Osteoblast (primary cell): ENCODE measurements at regions not wholly inside any gene's neighbourhood (a gene's known extent, or its start where the extent isn't known, plus 50 kb on each side); places are given as distances from the start of the nearest gene placed in this dataset.
"Not testable (repeated sequence)": the region's sequence is repeated elsewhere in the genome, so short reads cannot be mapped to it uniquely, and the experiment has no call there.

Experiments used
- DNase-seq: peaks from one replicate; pipeline ENCODE4 v3.0.0; 2011; ENCODE audit warnings: low spot score, mixed read lengths; ENCODE audit not compliant: insufficient read length; ENCODE audit errors: missing footprints
- H2AFZ ChIP-seq: 2 replicates; pipeline ENCODE4 v1.6.0; 2011; ENCODE audit warnings: mild to moderate bottlenecking, low read length
- H3K27ac ChIP-seq: 2 replicates; pipeline ENCODE4 v1.5.1; 2011; ENCODE audit warnings: mild to moderate bottlenecking, low read depth, low read length, moderate library complexity
- H3K27me3 ChIP-seq: 2 replicates; pipeline ENCODE4 v1.6.0; 2012; ENCODE audit warnings: mild to moderate bottlenecking, control low read depth, inconsistent platforms, low read length, moderate library complexity; ENCODE audit not compliant: insufficient read depth
- H3K36me3 ChIP-seq: 2 replicates; pipeline ENCODE4 v1.5.1; 2011; ENCODE audit warnings: mild to moderate bottlenecking, low read length, control low read depth, moderate library complexity; ENCODE audit not compliant: insufficient read depth
- H3K4me1 ChIP-seq: 2 replicates; pipeline ENCODE4 v1.5.1; 2011; ENCODE audit warnings: mild to moderate bottlenecking, low read length, control low read depth, moderate library complexity; ENCODE audit not compliant: insufficient read depth
- H3K4me2 ChIP-seq: 2 replicates; pipeline ENCODE4 v1.6.0; 2011; ENCODE audit warnings: mild to moderate bottlenecking, low read length; ENCODE audit not compliant: insufficient read depth
- H3K4me3 ChIP-seq: fragments of 200-600 bp; sonication (generic); 3 replicates; pipeline ENCODE4 v1.5.1; 2012; ENCODE audit warnings: mild to moderate bottlenecking, low read length, inconsistent platforms; ENCODE audit not compliant: insufficient read depth
- H3K79me2 ChIP-seq: 2 replicates; pipeline ENCODE4 v1.6.0; 2012; ENCODE audit warnings: mild to moderate bottlenecking, low read length, control low read depth, inconsistent platforms; ENCODE audit not compliant: insufficient read depth
- H3K9me3 ChIP-seq: 2 replicates; pipeline ENCODE4 v1.5.1; 2011; ENCODE audit warnings: low read depth, low read length, control low read depth
- H4K20me1 ChIP-seq: 2 replicates; pipeline ENCODE4 v1.6.0; 2012; ENCODE audit warnings: mild to moderate bottlenecking, low read length, control low read depth; ENCODE audit not compliant: insufficient read depth
- TF ChIP-seq, protein P1 (sequence below): IDR thresholded peaks from 2 replicates; pipeline ENCODE4 v1.5.1; 2011; ENCODE audit warnings: mild to moderate bottlenecking, low read depth, low read length, moderate library complexity; ENCODE audit errors: extremely low read depth

DNA sequence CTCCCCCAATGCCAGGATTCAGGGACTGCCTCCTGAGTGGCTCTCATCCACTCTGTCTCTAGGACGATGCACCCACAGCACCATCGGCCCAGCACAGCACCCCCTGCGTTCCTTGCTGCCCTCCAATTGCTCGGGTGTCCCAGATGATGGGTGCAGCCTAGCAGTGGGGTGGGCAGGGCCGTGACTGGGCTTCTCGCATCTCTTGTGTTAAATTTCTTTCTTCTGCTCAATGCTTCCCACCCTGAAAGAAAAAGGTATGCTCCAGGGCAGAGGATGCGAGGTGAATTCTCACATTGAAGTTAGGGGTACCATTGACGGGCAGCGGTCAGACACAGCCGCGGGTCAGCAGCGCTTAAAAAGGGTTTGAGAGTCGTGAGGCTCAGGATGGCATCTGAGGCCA, 232.4 kb upstream of the SGCG start:
- TF ChIP-seq, protein P1, sequence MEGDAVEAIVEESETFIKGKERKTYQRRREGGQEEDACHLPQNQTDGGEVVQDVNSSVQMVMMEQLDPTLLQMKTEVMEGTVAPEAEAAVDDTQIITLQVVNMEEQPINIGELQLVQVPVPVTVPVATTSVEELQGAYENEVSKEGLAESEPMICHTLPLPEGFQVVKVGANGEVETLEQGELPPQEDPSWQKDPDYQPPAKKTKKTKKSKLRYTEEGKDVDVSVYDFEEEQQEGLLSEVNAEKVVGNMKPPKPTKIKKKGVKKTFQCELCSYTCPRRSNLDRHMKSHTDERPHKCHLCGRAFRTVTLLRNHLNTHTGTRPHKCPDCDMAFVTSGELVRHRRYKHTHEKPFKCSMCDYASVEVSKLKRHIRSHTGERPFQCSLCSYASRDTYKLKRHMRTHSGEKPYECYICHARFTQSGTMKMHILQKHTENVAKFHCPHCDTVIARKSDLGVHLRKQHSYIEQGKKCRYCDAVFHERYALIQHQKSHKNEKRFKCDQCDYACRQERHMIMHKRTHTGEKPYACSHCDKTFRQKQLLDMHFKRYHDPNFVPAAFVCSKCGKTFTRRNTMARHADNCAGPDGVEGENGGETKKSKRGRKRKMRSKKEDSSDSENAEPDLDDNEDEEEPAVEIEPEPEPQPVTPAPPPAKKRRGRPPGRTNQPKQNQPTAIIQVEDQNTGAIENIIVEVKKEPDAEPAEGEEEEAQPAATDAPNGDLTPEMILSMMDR, result no peak

DNA sequence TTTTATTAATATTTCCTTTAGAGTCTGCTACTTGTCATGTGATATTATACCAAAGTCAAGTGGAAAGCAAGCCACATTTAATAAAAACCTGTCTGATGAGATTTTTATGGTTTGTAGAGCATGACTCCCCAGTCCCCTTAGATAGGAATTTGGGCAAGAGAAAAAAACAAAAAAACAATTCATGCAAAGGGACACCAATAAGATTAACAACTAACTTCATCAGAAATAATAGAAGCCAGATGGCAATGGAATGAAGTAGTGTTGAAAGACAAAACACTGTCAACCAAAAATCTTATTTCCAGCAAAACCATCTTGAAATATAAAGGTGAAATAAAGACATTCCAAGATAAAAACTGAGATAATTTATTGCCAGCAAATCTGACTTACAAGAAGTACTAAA, 228.8 kb upstream of the SGCG start:
- DNase-seq, H3K27ac ChIP-seq, H3K4me3 ChIP-seq, H3K4me1 ChIP-seq, H3K9me3 ChIP-seq, H3K27me3 ChIP-seq, H2AFZ ChIP-seq, H3K79me2 ChIP-seq, H3K4me2 ChIP-seq, H3K36me3 ChIP-seq, H4K20me1 ChIP-seq: not testable (repeated sequence)

More for the DNA sequence above, 232.4 kb upstream of the SGCG start:
- no peaks in the 10 kb centered on the region for H3K27me3 ChIP-seq
- no peak for DNase-seq
- H3K9me3 ChIP-seq, result no peaks in the 10 kb centered on the region
- no peak overlapping the region for H3K27ac ChIP-seq
- H3K4me3 ChIP-seq, result no peak overlapping the region
- H2AFZ ChIP-seq, result no peak overlapping the region
- H3K4me1 ChIP-seq, result no peaks in the 10 kb centered on the region
- H4K20me1 ChIP-seq, result no peaks in the 10 kb centered on the region
- H3K4me2 ChIP-seq, result no peak overlapping the region
- H3K79me2 ChIP-seq, result no peaks in the 10 kb centered on the region
- no peaks in the 10 kb centered on the region for H3K36me3 ChIP-seq

DNA sequence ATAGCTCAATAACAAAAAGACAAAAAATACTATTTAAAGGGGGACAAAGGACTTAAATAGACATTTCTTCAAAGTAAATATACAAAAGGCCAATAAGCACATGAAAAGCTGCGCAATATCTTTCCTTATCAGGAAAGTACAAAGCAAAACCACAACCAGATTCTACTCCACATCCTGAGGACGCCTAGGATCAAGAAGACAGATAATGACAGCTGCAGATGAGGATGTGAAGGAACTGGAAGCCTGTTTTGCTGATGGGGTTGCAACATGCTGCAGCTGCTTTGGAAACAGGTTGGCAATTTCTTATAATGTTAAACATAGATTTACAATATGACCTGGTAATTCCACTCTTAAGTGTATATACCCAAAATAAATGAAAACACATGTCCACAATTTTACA, 225.6 kb upstream of the SGCG start:
- not testable (repeated sequence) for H3K4me3 ChIP-seq, H3K27ac ChIP-seq, DNase-seq, H3K79me2 ChIP-seq, H2AFZ ChIP-seq, H3K4me1 ChIP-seq, H4K20me1 ChIP-seq, H3K36me3 ChIP-seq, H3K4me2 ChIP-seq, H3K9me3 ChIP-seq, H3K27me3 ChIP-seq

DNA sequence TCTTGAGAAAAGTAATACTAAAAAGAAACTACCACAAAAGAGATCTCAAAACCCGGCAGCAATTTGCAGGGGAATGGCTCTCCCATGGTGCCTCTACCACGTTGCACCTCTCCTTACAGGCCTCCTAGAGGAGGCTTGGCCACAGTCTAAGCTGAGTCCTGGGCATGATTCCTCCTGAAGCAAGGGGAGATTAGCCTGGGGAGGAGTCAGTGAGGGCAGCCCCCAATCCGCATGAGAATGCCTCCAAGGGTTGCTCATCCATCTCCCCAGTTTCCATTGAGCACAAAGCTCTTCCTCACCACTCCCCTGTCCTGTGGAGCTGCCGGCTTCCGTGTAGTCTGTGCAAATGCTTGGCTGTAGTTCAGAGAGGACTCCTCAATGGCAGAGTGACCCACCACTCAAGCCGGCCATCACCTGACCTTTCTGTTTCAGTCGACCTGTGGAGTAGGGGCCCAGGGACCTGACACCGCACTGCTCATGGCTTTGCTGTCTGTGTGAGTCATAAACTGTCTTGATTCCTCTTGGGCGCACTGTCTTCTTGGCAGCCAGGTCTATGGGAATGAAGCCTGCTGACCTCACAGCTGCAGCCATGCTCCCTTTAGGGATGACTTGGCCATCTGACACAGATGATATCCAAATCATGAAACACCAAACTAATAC, 224.2 kb upstream of the SGCG start:
- H3K4me3 ChIP-seq, DNase-seq, H3K4me1 ChIP-seq, H3K27ac ChIP-seq, H3K27me3 ChIP-seq, H3K4me2 ChIP-seq, H4K20me1 ChIP-seq, H3K36me3 ChIP-seq, H3K79me2 ChIP-seq, H3K9me3 ChIP-seq, H2AFZ ChIP-seq: not testable (repeated sequence)

DNA sequence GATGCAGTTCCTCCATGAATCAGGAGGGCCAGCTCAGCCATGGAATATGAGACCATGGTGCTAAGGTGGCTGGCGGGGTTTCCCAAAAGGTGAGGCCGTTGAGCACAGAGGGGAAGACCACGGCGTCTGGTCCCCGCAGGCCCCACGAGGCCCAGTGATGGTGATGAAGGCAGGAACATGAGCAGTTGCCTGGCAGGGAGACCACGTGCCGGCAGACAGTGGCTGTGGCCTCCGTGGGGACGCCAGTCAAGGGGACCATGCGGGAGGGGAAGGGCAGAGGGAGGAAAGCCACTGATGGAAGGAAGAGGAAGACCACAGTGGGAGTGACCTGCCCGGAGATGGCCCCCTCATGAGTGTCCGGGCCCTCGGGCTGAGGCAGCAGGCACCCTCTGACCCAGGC, 220.9 kb upstream of the SGCG start:
- not testable (repeated sequence) for H3K4me3 ChIP-seq, H3K27me3 ChIP-seq, H2AFZ ChIP-seq, H3K4me2 ChIP-seq, H4K20me1 ChIP-seq, H3K36me3 ChIP-seq, H3K4me1 ChIP-seq, H3K9me3 ChIP-seq, H3K27ac ChIP-seq, DNase-seq, H3K79me2 ChIP-seq

DNA sequence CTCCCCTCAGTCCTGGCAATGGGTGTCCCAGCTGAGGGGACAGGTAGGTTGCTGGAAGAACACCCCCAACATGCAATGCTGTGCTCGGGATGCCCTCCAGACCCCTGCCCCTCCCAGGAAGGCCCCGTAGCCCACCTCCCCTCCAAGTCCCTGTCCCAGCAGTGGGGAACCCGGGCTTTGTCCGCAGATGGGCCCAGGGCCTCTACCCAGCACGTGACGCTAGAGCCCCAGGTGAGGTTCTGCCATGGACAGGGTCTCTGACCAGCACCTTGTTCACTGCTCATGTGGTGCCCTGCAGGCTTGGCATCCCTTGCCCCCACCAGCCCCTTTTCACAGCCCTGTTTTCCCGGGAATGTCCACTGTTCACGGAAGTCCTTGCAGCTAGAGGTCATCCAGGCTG, 220.0 kb upstream of the SGCG start:
- Histone ChIP-seq H3K27ac (no peak overlapping the region), H3K27me3 (no peaks in the 10 kb centered on the region), H3K4me2 (no peak overlapping the region), H3K9me3 (no peaks in the 10 kb centered on the region), H3K4me1 (no peaks in the 10 kb centered on the region), H2AFZ (no peak overlapping the region), H3K79me2 (no peaks in the 10 kb centered on the region), H3K4me3 (no peak overlapping the region), H3K36me3 (no peaks in the 10 kb centered on the region), H4K20me1 (no peaks in the 10 kb centered on the region)
- DNase-seq, result no peak
- TF ChIP-seq, protein P1, result no peak

DNA sequence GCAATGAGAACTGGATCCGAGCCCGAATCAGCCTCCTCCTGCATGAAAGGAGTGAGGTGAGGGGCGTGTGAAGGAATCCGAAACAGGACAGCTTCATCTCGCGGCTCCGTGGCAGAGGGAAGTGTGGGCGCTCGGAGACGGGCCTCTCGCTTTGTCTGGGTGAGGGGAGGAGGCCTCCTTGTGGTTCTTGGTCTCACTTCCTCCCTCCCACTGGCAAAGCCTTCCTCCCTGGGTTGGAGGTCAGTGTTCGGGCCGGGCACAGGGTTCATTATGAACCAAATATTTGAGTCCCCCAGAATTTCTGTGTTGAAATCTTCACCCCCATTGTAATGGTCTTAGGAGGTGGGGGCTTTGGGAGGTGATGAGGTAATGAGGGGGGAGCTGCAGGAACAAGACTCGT, 219.4 kb upstream of the SGCG start:
- not testable (repeated sequence) for H3K27ac ChIP-seq, H2AFZ ChIP-seq, H4K20me1 ChIP-seq, H3K9me3 ChIP-seq, H3K4me2 ChIP-seq, H3K36me3 ChIP-seq, H3K27me3 ChIP-seq, H3K79me2 ChIP-seq, DNase-seq, H3K4me1 ChIP-seq, H3K4me3 ChIP-seq
